ENCODE measurements at regions not wholly inside any gene's neighbourhood (a gene's known extent, or its start where the extent isn't known, plus 50 kb on each side); places are given as distances from the start of the nearest gene placed in this dataset.

GRCh38 chr1:55669293-55669692 lies 454.1 kb upstream of the USP24 start:
- TF ChIP-seq CREB1 (IDR thresholded peaks at IDR 0.05) (no peak), EZH2 (IDR thresholded peaks at IDR 0.05; ENCODE audit: low read depth, low read length, severe bottlenecking) (no peak), POLR2AphosphoS5 (IDR thresholded peaks at IDR 0.05; ENCODE audit: low read depth, low read length) (no peak), RAD21 (IDR thresholded peaks at IDR 0.05 in 1 of 2, conservative IDR thresholded peaks at IDR 0.05 in 1 of 2; ENCODE audit: low read depth in 2 of 2, low read length in 2 of 2) (no peak)
